ENCODE measurements at regions not wholly inside any gene's neighbourhood (a gene's known extent, or its start where the extent isn't known, plus 50 kb on each side); places are given as distances from the start of the nearest gene placed in this dataset.

DNA sequence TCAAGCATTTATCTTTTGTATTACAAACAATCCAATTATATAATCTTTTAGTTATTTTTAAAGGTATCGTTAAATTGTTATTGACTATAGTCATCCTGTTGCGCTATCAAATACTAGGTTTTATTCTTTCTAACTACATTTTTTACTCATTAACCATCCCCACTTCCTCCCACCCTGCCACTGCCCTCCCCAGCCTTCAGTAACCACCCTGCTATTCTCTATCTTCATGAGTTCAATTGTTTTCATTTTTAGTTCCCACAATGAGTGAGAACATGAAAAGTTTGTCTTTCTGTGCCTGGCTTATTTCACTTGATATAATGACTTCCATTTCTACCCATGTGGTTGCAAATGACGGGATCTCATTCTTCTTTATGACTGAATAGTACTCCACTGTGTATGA lies 94.1 kb upstream of the MYOCD start:
- H3K9me3 ChIP-seq (ENCODE audit: low read length): no peaks in the 10 kb centered on the region
- H3K27me3 ChIP-seq (ENCODE audit: control insufficient read depth in 1 of 2, insufficient read depth in 2 of 2, low read length in 2 of 2): no peaks in the 10 kb centered on the region
- H3K36me3 ChIP-seq (ENCODE audit: insufficient read depth, low read length): no peaks in the 10 kb centered on the region
- H3K4me1 ChIP-seq (ENCODE audit: insufficient read depth, low read length): peaks cover 11% of the 10 kb centered on the region
- no peak overlapping the region for H3K4me3 ChIP-seq (ENCODE audit: low read depth in 1 of 2, low read length in 2 of 2)
- H3K9ac ChIP-seq (ENCODE audit: low read length): no peak overlapping the region
- H3K27ac ChIP-seq (ENCODE audit: low read depth, low read length): no peak overlapping the region

DNA sequence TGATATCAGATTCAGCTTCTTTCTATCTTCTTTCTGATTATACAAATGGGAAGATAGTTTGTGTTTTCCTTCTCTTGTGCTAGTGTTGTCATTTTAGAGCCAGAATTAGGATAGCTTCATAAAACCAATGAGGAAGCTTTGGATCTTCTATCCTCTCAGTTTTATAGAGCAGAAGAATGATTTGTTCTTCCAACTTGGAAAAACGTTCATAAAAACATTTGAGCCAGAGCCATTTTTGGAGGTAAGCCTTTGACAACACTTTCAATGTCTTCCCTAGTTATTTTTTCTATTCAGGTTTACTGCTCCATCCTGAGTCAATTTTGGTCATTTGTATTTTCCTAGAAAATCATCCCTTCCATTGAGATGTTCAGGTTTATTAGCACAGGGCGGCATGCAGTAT lies 91.2 kb upstream of the MYOCD start:
- Histone ChIP-seq H3K9me3 (ENCODE audit: low read length) (no peaks in the 10 kb centered on the region), H3K36me3 (ENCODE audit: insufficient read depth, low read length) (no peaks in the 10 kb centered on the region), H3K4me3 (ENCODE audit: low read depth in 1 of 2, low read length in 2 of 2) (no peak overlapping the region), H3K4me1 (ENCODE audit: insufficient read depth, low read length) (no peaks in the 10 kb centered on the region), H3K27me3 (ENCODE audit: control insufficient read depth in 1 of 2, insufficient read depth in 2 of 2, low read length in 2 of 2) (no peaks in the 10 kb centered on the region), H3K9ac (ENCODE audit: low read length) (no peak overlapping the region), H3K27ac (ENCODE audit: low read depth, low read length) (no peak overlapping the region)

DNA sequence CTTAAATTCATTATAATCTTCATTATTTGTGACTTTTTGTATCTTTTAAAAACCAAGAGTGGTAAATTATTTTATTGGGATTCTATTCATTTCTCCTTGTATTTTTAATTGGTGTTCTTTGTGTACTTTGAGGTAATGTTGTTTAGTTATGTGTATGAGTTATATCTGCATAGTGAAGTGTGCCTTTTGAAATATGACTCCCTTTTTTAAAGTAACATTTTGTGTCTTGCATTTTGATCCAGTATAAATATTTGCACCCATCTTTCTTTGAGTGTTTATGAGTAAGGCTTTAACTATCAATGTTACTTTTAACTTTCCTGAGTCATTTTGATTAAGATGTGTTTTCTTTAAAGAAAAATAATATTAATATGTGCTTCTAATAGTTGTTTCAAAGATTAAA lies 90.0 kb upstream of the MYOCD start:
- no peak overlapping the region for H3K27ac ChIP-seq (ENCODE audit: low read depth, low read length)
- no peaks in the 10 kb centered on the region for H3K4me1 ChIP-seq (ENCODE audit: insufficient read depth, low read length)
- no peaks in the 10 kb centered on the region for H3K9me3 ChIP-seq (ENCODE audit: low read length)
- H3K4me3 ChIP-seq (ENCODE audit: low read depth in 1 of 2, low read length in 2 of 2): no peak overlapping the region
- no peak overlapping the region for H3K9ac ChIP-seq (ENCODE audit: low read length)
- no peaks in the 10 kb centered on the region for H3K27me3 ChIP-seq (ENCODE audit: control insufficient read depth in 1 of 2, insufficient read depth in 2 of 2, low read length in 2 of 2)
- H3K36me3 ChIP-seq (ENCODE audit: insufficient read depth, low read length): no peaks in the 10 kb centered on the region

DNA sequence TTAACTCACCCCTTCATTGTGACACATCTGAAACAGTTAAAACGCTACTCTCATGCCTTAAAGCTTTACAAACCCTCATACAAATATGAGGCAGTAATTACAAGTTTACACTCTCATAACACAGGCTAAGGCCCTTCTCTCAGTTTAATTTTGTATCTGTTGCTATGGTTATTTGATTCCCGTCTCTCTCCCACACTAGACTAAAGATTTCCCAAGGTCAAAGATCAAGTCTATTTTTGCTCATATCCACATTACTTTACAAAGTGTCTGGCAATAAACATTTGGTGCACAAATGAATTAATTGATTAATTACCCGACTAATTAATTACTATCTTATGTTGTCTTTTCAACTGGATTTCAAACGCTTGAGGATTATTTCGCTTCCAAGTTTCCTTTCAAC lies 86.4 kb upstream of the MYOCD start:
- H3K4me1 ChIP-seq (ENCODE audit: insufficient read depth, low read length): no peaks in the 10 kb centered on the region
- no peak overlapping the region for H3K4me3 ChIP-seq (ENCODE audit: low read depth in 1 of 2, low read length in 2 of 2)
- no peaks in the 10 kb centered on the region for H3K9me3 ChIP-seq (ENCODE audit: low read length)
- no peaks in the 10 kb centered on the region for H3K36me3 ChIP-seq (ENCODE audit: insufficient read depth, low read length)
- H3K27ac ChIP-seq (ENCODE audit: low read depth, low read length): no peak overlapping the region
- no peak overlapping the region for H3K9ac ChIP-seq (ENCODE audit: low read length)
- no peaks in the 10 kb centered on the region for H3K27me3 ChIP-seq (ENCODE audit: control insufficient read depth in 1 of 2, insufficient read depth in 2 of 2, low read length in 2 of 2)

DNA sequence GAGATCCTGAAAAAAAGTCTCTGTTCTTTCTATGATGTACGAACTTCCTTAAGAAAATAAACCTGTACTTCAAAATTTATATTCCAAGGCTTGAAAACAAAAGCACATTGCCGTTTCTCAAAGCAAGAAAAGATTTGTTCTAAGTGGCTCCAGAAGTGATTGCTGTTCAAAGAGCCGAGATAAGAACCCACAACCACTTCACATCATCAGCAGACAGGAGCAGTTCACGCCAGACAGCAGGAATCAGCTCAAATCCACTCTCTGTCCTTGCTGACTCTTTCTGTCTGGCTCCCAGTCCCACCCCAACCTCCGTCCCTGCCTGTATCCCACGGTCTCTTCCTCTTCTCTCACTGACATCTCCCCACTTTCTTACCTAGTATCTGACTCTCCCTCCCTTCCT lies 85.0 kb upstream of the MYOCD start:
- Histone ChIP-seq H3K4me3 (ENCODE audit: low read depth in 1 of 2, low read length in 2 of 2) (no peak overlapping the region), H3K4me1 (ENCODE audit: insufficient read depth, low read length) (no peaks in the 10 kb centered on the region), H3K27me3 (ENCODE audit: control insufficient read depth in 1 of 2, insufficient read depth in 2 of 2, low read length in 2 of 2) (no peaks in the 10 kb centered on the region), H3K9me3 (ENCODE audit: low read length) (no peaks in the 10 kb centered on the region), H3K27ac (ENCODE audit: low read depth, low read length) (no peak overlapping the region), H3K36me3 (ENCODE audit: insufficient read depth, low read length) (no peaks in the 10 kb centered on the region), H3K9ac (ENCODE audit: low read length) (no peak overlapping the region)

DNA sequence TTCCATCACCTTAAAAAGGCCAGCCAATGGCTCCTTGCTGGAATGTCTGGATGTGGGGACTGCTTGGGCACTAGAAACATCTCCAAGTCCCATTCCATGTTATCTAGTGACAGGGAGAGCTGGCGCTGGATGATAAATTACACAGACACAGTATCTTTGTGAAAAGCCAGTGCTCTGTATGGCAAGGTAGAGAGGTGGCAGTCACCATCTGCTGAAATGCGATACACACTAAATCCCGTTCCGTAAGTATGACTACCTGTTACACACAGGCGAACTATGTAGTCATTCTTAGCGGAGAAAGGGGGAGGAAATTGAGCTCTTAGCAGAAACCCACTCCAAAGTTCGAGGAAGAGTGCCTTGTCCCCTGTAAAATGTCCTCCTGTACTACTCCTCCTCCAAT lies 81.0 kb upstream of the MYOCD start:
- no peak overlapping the region for H3K27ac ChIP-seq (ENCODE audit: low read depth, low read length)
- H3K4me1 ChIP-seq (ENCODE audit: insufficient read depth, low read length): no peaks in the 10 kb centered on the region
- H3K4me3 ChIP-seq (ENCODE audit: low read depth in 1 of 2, low read length in 2 of 2): no peak overlapping the region
- no peak overlapping the region for H3K9ac ChIP-seq (ENCODE audit: low read length)
- H3K9me3 ChIP-seq (ENCODE audit: low read length): no peaks in the 10 kb centered on the region
- H3K27me3 ChIP-seq (ENCODE audit: control insufficient read depth in 1 of 2, insufficient read depth in 2 of 2, low read length in 2 of 2): no peaks in the 10 kb centered on the region
- no peaks in the 10 kb centered on the region for H3K36me3 ChIP-seq (ENCODE audit: insufficient read depth, low read length)

DNA sequence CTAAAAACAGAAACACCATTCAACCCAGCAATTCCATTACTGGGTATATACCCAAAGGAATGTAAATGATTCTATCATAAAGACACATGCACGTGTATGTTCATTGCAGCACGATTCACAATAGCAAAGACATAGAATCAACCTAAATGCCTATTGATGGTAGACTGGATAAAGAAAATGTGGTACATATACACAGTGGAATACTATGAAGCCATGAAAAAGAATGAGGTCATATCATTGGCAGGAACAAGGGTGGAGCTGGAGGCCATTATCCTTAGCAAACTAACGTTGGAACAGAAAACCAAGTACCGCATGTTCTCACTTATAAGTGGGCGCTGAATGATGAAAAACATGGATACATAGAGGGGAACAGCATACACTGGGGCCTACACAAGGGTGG lies 77.2 kb upstream of the MYOCD start:
- no peak overlapping the region for H3K9ac ChIP-seq (ENCODE audit: low read length)
- no peak overlapping the region for H3K4me3 ChIP-seq (ENCODE audit: low read depth in 1 of 2, low read length in 2 of 2)
- no peak overlapping the region for H3K27ac ChIP-seq (ENCODE audit: low read depth, low read length)
- H3K4me1 ChIP-seq (ENCODE audit: insufficient read depth, low read length): no peaks in the 10 kb centered on the region
- no peaks in the 10 kb centered on the region for H3K9me3 ChIP-seq (ENCODE audit: low read length)
- H3K27me3 ChIP-seq (ENCODE audit: control insufficient read depth in 1 of 2, insufficient read depth in 2 of 2, low read length in 2 of 2): no peaks in the 10 kb centered on the region
- no peaks in the 10 kb centered on the region for H3K36me3 ChIP-seq (ENCODE audit: insufficient read depth, low read length)

DNA sequence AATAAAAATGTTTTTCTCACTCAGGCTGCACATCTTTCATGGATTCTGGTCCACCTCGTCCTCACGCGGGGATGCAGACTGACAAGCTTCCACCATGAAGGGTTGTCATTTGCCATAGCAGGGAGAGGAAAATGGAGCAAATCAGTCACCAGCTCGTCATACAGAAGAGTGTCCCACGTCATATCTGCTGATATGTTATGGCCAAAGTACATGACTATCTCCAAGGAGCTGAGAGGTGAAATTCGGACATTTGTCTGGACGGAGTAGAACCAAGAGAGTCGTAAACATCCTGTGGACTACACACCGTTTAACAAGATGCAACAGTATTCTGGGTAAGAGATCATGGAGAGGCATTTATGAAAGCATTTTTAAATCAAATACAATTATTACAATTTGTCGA lies 75.3 kb upstream of the MYOCD start:
- Histone ChIP-seq H3K4me1 (ENCODE audit: insufficient read depth, low read length) (no peaks in the 10 kb centered on the region), H3K9me3 (ENCODE audit: low read length) (no peaks in the 10 kb centered on the region), H3K9ac (ENCODE audit: low read length) (no peak overlapping the region), H3K27me3 (ENCODE audit: control insufficient read depth in 1 of 2, insufficient read depth in 2 of 2, low read length in 2 of 2) (no peaks in the 10 kb centered on the region), H3K36me3 (ENCODE audit: insufficient read depth, low read length) (no peaks in the 10 kb centered on the region), H3K27ac (ENCODE audit: low read depth, low read length) (no peak overlapping the region), H3K4me3 (ENCODE audit: low read depth in 1 of 2, low read length in 2 of 2) (no peak overlapping the region)

DNA sequence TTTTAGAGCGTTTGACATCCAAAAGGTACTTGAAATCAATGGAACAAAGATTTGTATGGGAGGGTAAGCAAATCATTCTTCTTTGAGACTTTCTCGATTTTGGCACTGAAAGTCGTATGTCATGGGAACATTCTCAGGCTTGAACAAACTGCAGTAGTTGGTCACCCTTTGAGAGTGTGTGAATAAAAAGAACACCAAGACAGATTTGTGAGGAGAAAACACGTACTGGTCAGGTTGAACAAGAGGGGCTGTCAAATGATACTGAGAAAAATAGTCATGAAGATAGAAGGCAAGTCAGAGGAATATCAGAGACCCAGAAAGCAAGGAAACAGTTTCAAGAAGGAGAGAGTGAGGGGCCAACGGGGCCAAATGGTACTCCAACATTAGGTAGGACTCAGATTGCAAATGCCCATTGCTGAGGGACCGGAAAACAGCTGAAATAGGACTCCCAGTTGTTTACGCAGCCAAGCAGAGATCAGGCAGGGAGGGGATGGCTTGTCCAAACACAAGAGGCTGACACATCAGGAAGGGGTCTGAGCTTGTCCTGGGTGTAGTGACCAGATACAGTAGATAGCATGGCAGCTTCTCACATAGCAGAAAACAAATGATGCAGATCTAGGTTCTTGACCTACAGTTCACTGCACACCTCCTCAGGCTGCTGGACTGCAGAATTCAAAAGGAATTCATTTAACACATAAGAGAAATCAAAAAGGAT lies 74.5 kb upstream of the MYOCD start:
- Histone ChIP-seq H3K9me3 (ENCODE audit: low read length) (no peaks in the 10 kb centered on the region), H3K9ac (ENCODE audit: low read length) (no peak overlapping the region), H3K27me3 (ENCODE audit: control insufficient read depth in 1 of 2, insufficient read depth in 2 of 2, low read length in 2 of 2) (no peaks in the 10 kb centered on the region), H3K27ac (ENCODE audit: low read depth, low read length) (no peak overlapping the region), H3K36me3 (ENCODE audit: insufficient read depth, low read length) (no peaks in the 10 kb centered on the region), H3K4me1 (ENCODE audit: insufficient read depth, low read length) (no peaks in the 10 kb centered on the region), H3K4me3 (ENCODE audit: low read depth in 1 of 2, low read length in 2 of 2) (no peak overlapping the region)

DNA sequence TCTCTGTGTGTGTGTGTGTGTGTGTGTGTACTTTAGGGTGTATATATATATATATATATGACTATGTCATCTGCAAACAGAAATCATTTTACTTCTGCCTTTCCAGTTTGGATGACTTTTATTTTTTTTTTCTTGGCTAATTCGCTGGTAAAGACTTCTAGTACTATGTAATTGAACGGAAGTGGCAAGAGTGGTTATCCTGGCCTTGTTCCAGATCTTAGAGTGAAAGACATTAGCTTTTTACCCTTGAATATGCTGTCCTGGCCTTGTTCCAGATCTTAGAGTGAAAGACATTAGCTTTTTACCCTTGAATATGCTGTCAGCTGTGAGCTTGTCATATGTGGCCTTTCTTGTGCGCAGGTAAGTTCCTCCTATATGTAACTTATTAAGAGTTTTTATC lies 72.7 kb upstream of the MYOCD start:
- no peaks in the 10 kb centered on the region for H3K4me1 ChIP-seq (ENCODE audit: insufficient read depth, low read length)
- no peaks in the 10 kb centered on the region for H3K36me3 ChIP-seq (ENCODE audit: insufficient read depth, low read length)
- no peak overlapping the region for H3K4me3 ChIP-seq (ENCODE audit: low read depth in 1 of 2, low read length in 2 of 2)
- H3K27me3 ChIP-seq (ENCODE audit: control insufficient read depth in 1 of 2, insufficient read depth in 2 of 2, low read length in 2 of 2): no peaks in the 10 kb centered on the region
- no peaks in the 10 kb centered on the region for H3K9me3 ChIP-seq (ENCODE audit: low read length)
- no peak overlapping the region for H3K27ac ChIP-seq (ENCODE audit: low read depth, low read length)
- H3K9ac ChIP-seq (ENCODE audit: low read length): no peak overlapping the region

DNA sequence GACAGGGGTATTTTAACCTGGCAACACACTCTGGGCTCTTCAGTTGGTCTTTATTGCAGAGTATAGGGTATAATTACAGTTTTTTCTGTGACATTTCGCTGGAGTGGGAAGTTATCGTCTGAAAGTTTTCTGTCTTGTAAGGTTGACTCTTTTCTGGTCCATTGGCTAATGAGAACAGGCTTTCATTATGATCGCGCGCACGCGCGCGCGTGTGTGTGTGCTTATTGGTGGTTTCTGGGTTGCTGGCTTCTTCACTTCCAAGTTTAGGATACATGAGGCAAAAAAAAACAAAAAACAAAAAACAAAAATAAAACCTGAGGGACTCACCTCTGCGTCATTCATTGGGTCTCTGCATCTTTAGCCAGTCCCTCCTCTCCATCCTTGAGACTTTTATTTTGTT lies 68.7 kb upstream of the MYOCD start:
- Histone ChIP-seq H3K9ac (ENCODE audit: low read length) (no peak overlapping the region), H3K9me3 (ENCODE audit: low read length) (no peaks in the 10 kb centered on the region), H3K4me3 (ENCODE audit: low read depth in 1 of 2, low read length in 2 of 2) (no peak overlapping the region), H3K36me3 (ENCODE audit: insufficient read depth, low read length) (no peaks in the 10 kb centered on the region), H3K27ac (ENCODE audit: low read depth, low read length) (no peak overlapping the region), H3K4me1 (ENCODE audit: insufficient read depth, low read length) (no peaks in the 10 kb centered on the region), H3K27me3 (ENCODE audit: control insufficient read depth in 1 of 2, insufficient read depth in 2 of 2, low read length in 2 of 2) (no peaks in the 10 kb centered on the region)

DNA sequence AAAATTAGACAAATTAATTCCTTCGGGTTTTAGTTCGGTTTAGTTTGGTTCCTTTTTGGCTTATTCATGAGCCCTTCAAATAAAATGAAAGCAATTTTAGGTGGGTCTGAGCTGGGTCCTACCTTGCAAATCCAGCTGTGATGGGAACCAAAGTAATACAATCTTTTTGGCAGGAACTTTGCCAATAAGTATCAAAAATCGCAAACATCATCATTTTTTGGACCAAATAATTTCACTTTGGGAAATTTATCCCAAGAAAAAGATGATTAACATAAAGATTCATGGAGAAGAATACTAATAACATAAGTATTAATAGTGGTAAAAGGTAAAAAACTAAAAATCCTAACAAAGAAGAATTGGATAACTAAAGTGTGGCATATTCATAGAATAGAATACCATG lies 67.8 kb upstream of the MYOCD start:
- Histone ChIP-seq H3K27ac (ENCODE audit: low read depth, low read length) (no peak overlapping the region), H3K9ac (ENCODE audit: low read length) (no peak overlapping the region), H3K9me3 (ENCODE audit: low read length) (no peaks in the 10 kb centered on the region), H3K4me1 (ENCODE audit: insufficient read depth, low read length) (no peaks in the 10 kb centered on the region), H3K27me3 (ENCODE audit: control insufficient read depth in 1 of 2, insufficient read depth in 2 of 2, low read length in 2 of 2) (no peaks in the 10 kb centered on the region), H3K4me3 (ENCODE audit: low read depth in 1 of 2, low read length in 2 of 2) (no peak overlapping the region), H3K36me3 (ENCODE audit: insufficient read depth, low read length) (no peaks in the 10 kb centered on the region)

Measured in muscle layer of colon (tissue), 2 donors.